Osteocyte (in vitro differentiated cells): ENCODE measurements at regions not wholly inside any gene's neighbourhood (a gene's known extent, or its start where the extent isn't known, plus 50 kb on each side); places are given as distances from the start of the nearest gene placed in this dataset.

ENCODE experiments used
- DNase-seq: peaks from one replicate; pipeline ENCODE4 v3.0.0; 2021; ENCODE audit warnings: mixed read lengths; ENCODE audit not compliant: unreplicated experiment; ENCODE audit errors: extremely low spot score
- H3K27ac Mint-ChIP-seq: one replicate; pipeline ENCODE4 v1.8.0; 2021; ENCODE audit warnings: mild to moderate bottlenecking, mixed read lengths; ENCODE audit not compliant: unreplicated experiment
- H3K27me3 Mint-ChIP-seq: one replicate; pipeline ENCODE4 v1.8.0; 2021; ENCODE audit warnings: mixed read lengths; ENCODE audit not compliant: unreplicated experiment
- H3K36me3 Mint-ChIP-seq: one replicate; pipeline ENCODE4 v1.8.0; 2021; ENCODE audit warnings: mixed read lengths; ENCODE audit not compliant: unreplicated experiment
- H3K4me1 Mint-ChIP-seq: one replicate; pipeline ENCODE4 v1.8.0; 2021; ENCODE audit warnings: mixed read lengths; ENCODE audit not compliant: unreplicated experiment
- H3K4me3 Mint-ChIP-seq: one replicate; pipeline ENCODE4 v1.8.0; 2021; ENCODE audit warnings: mild to moderate bottlenecking, moderate library complexity, mixed read lengths; ENCODE audit not compliant: unreplicated experiment
- H3K9me3 Mint-ChIP-seq: one replicate; pipeline ENCODE4 v1.8.0; 2021; ENCODE audit warnings: mixed read lengths; ENCODE audit not compliant: unreplicated experiment
- CTCF ChIP-seq: fragments of 200-600 bp; sonication (generic); IDR thresholded peaks from 2 replicates; pipeline ENCODE4 v1.5.0; 2021; ENCODE audit warnings: antibody characterized with exemption, mild to moderate bottlenecking, moderate library complexity

GRCh38 chr13:44015811-44016210, 136.1 kb downstream of the LACC1 start:
- no peak for TF ChIP-seq CTCF
- no peak overlapping the region for H3K27ac Mint-ChIP-seq
- H3K36me3 Mint-ChIP-seq, result peaks cover 1% of the 10 kb centered on the region
- no peak for DNase-seq
- H3K27me3 Mint-ChIP-seq, result no peaks in the 10 kb centered on the region
- no peak overlapping the region for H3K4me3 Mint-ChIP-seq
- peaks cover 66% of the 10 kb centered on the region for H3K4me1 Mint-ChIP-seq
- peaks cover 3% of the 10 kb centered on the region for H3K9me3 Mint-ChIP-seq

- H3K4me3 Mint-ChIP-seq, result no peak overlapping the region
- no peaks in the 10 kb centered on the region for H3K36me3 Mint-ChIP-seq
- no peak overlapping the region for H3K27ac Mint-ChIP-seq
- TF ChIP-seq CTCF, result no peak
- no peak for DNase-seq
- H3K9me3 Mint-ChIP-seq, result no peaks in the 10 kb centered on the region
- H3K27me3 Mint-ChIP-seq, result no peaks in the 10 kb centered on the region
- H3K4me1 Mint-ChIP-seq, result peaks cover 70% of the 10 kb centered on the region
Measured at GRCh38 chr13:44017756-44018309, 138.1 kb downstream of the LACC1 start.

- Mint-ChIP-seq H3K4me3 (no peak overlapping the region), H3K27ac (peak overlapping the region; percentile 84), H3K9me3 (no peaks in the 10 kb centered on the region), H3K4me1 (peaks cover 61% of the 10 kb centered on the region), H3K36me3 (no peaks in the 10 kb centered on the region), H3K27me3 (no peaks in the 10 kb centered on the region)
- no peak for DNase-seq
- TF ChIP-seq CTCF, result no peak
Measured at GRCh38 chr13:44019651-44020050, 139.9 kb downstream of the LACC1 start.

GRCh38 chr13:44021422-44021821, 141.7 kb downstream of the LACC1 start:
- Mint-ChIP-seq H3K27ac (peak overlapping the region; percentile 61), H3K27me3 (no peaks in the 10 kb centered on the region), H3K4me3 (no peak overlapping the region), H3K4me1 (peaks cover 54% of the 10 kb centered on the region), H3K9me3 (no peaks in the 10 kb centered on the region), H3K36me3 (no peaks in the 10 kb centered on the region)
- no peak for TF ChIP-seq CTCF
- DNase-seq, result no peak

GRCh38 chr13:44022196-44022595, 142.5 kb downstream of the LACC1 start:
- H3K4me3 Mint-ChIP-seq, result no peak overlapping the region
- TF ChIP-seq CTCF, result no peak
- peak overlapping the region; percentile 56 for H3K27ac Mint-ChIP-seq
- peaks cover 54% of the 10 kb centered on the region for H3K4me1 Mint-ChIP-seq
- no peaks in the 10 kb centered on the region for H3K36me3 Mint-ChIP-seq
- no peaks in the 10 kb centered on the region for H3K9me3 Mint-ChIP-seq
- H3K27me3 Mint-ChIP-seq, result no peaks in the 10 kb centered on the region
- no peak for DNase-seq
